ENCODE measurements at regions not wholly inside any gene's neighbourhood (a gene's known extent, or its start where the extent isn't known, plus 50 kb on each side); places are given as distances from the start of the nearest gene placed in this dataset.

DNA sequence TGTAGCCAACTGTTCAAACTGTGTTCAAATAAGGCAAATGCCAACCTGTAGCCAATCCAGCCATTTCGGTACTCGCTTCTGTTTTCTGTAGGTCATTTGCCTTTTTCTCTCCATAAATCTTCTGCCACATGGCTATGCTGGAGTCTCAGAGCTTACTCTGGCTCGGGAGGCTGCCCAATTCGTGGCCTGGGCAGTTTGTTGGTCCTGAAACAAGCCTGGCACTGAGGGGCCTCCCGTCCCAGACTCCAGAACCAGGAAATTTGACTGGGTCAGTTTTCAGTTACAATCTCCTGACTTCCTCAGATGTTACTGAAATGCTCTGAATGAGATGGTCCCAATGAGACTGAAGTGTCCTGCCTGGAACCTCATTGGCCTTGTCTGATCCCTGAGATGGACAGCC lies 120.8 kb upstream of the NPAS2 start:
- no peaks in the 10 kb centered on the region for H3K9me2 ChIP-seq (replicated peaks; ENCODE audit: insufficient read depth, low read length)
- TF ChIP-seq EZH2phosphoT487 (IDR thresholded peaks at IDR 0.05; ENCODE audit: low read length) (no peak), EZH2 (optimal IDR thresholded peaks at IDR 0.05; ENCODE audit: low read depth, low read length) (no peak)
- TF ChIP-seq, protein P1, sequence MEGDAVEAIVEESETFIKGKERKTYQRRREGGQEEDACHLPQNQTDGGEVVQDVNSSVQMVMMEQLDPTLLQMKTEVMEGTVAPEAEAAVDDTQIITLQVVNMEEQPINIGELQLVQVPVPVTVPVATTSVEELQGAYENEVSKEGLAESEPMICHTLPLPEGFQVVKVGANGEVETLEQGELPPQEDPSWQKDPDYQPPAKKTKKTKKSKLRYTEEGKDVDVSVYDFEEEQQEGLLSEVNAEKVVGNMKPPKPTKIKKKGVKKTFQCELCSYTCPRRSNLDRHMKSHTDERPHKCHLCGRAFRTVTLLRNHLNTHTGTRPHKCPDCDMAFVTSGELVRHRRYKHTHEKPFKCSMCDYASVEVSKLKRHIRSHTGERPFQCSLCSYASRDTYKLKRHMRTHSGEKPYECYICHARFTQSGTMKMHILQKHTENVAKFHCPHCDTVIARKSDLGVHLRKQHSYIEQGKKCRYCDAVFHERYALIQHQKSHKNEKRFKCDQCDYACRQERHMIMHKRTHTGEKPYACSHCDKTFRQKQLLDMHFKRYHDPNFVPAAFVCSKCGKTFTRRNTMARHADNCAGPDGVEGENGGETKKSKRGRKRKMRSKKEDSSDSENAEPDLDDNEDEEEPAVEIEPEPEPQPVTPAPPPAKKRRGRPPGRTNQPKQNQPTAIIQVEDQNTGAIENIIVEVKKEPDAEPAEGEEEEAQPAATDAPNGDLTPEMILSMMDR (IDR thresholded peaks at IDR 0.05; ENCODE audit: low read length), result no peak
- H3K79me2 ChIP-seq (ENCODE audit: low read length), result no peaks in the 10 kb centered on the region
- H3K9ac ChIP-seq (ENCODE audit: low read length), result no peak overlapping the region
- no peaks in the 10 kb centered on the region for H3K4me1 ChIP-seq (ENCODE audit: low read length)
- no peaks in the 10 kb centered on the region for H3K9me3 ChIP-seq (replicated peaks; ENCODE audit: insufficient read depth, low read length)
- H2AFZ ChIP-seq (ENCODE audit: low read length), result no peak overlapping the region
- H3K4me2 ChIP-seq (ENCODE audit: low read depth, low read length), result no peak overlapping the region
- no peak overlapping the region for H3K27ac ChIP-seq (ENCODE audit: low read length)
- no peak for DNase-seq
- H3K36me3 ChIP-seq (replicated peaks; ENCODE audit: insufficient read depth, low read length), result no peaks in the 10 kb centered on the region
- H3K4me3 ChIP-seq (ENCODE audit: low read length), result no peak overlapping the region
- no peaks in the 10 kb centered on the region for H3K27me3 ChIP-seq (replicated peaks; ENCODE audit: insufficient read depth, low read length)
- no peaks in the 10 kb centered on the region for H4K20me1 ChIP-seq (ENCODE audit: insufficient read depth, low read length)
- H3F3A ChIP-seq (ENCODE audit: insufficient read depth, low read length), result no peaks in the 10 kb centered on the region

DNA sequence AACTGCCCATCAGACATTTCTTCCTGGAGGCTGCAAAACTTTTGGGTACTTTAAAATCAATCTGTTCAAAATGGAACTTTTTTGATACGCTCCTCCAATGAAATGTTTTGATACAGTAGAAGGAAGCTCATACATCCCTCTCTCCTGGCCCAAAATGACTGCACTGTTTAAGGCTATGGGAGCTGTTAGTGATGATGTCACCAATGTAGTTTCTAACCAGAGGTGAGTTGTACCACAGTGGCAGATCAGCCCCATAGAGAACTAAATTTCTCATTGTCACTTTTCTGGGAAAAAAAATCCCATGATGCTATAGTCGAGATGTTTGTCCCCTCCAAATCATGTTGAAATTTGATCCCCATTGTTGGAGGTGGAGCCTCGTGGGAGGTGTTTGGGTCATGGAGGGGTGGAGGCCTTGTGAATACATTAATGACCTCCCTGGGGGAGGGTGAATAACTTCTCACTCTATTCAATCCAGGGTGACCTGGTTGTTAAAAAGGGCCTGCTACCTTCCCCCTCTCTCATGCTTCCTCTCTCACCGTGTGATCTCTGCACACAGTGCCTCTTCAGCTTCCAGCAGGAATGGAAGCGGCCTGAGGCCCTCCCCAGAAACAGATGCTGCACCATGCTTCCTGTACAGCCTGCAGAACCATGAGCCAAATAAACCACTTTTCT lies 117.4 kb upstream of the NPAS2 start:
- Histone ChIP-seq H3K36me3 (replicated peaks; ENCODE audit: insufficient read depth, low read length) (no peaks in the 10 kb centered on the region), H3K79me2 (ENCODE audit: low read length) (no peaks in the 10 kb centered on the region)

DNA sequence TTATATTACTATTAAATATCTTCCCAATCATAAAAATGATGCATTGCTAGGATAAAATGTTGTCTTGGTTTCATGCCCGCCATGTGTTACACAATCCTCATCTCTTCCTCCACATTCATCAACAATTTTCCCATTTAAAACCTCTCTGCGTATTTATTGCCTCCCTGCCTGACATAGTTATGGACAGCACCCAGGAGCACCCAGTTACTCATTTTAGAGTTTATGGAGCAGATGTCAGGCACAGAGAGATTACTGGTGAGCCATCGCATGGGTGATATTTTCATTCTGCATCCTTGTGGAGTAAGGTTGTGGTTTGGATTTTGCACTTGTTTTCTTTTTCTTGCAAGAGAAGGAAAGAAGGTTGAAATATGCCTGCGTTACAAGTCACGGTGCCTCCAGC lies 116.7 kb upstream of the NPAS2 start:
- H3K36me3 ChIP-seq (replicated peaks; ENCODE audit: insufficient read depth, low read length), result no peaks in the 10 kb centered on the region
- no peaks in the 10 kb centered on the region for H3K27me3 ChIP-seq (replicated peaks; ENCODE audit: insufficient read depth, low read length)
- no peaks in the 10 kb centered on the region for H3K79me2 ChIP-seq (ENCODE audit: low read length)
- H3K9me3 ChIP-seq (replicated peaks; ENCODE audit: insufficient read depth, low read length), result no peaks in the 10 kb centered on the region
- TF ChIP-seq, protein P1 (IDR thresholded peaks at IDR 0.05; ENCODE audit: low read length), result no peak
- TF ChIP-seq EZH2 (optimal IDR thresholded peaks at IDR 0.05; ENCODE audit: low read depth, low read length), result no peak
- TF ChIP-seq EZH2phosphoT487 (IDR thresholded peaks at IDR 0.05; ENCODE audit: low read length), result no peak
- no peak overlapping the region for H3K27ac ChIP-seq (ENCODE audit: low read length)
- no peak overlapping the region for H3K4me3 ChIP-seq (ENCODE audit: low read length)
- no peaks in the 10 kb centered on the region for H3F3A ChIP-seq (ENCODE audit: insufficient read depth, low read length)
- H3K4me1 ChIP-seq (ENCODE audit: low read length), result no peaks in the 10 kb centered on the region
- H4K20me1 ChIP-seq (ENCODE audit: insufficient read depth, low read length), result no peaks in the 10 kb centered on the region
- no peak for DNase-seq
- H3K9ac ChIP-seq (ENCODE audit: low read length), result no peak overlapping the region
- no peak overlapping the region for H2AFZ ChIP-seq (ENCODE audit: low read length)
- H3K9me2 ChIP-seq (replicated peaks; ENCODE audit: insufficient read depth, low read length), result no peaks in the 10 kb centered on the region
- no peak overlapping the region for H3K4me2 ChIP-seq (ENCODE audit: low read depth, low read length)

More for the DNA sequence above, 117.4 kb upstream of the NPAS2 start:
- Histone ChIP-seq H3K9ac (ENCODE audit: low read length) (no peak overlapping the region), H3K27ac (ENCODE audit: low read length) (no peak overlapping the region), H4K20me1 (ENCODE audit: insufficient read depth, low read length) (no peaks in the 10 kb centered on the region), H3K4me3 (ENCODE audit: low read length) (no peak overlapping the region), H3K9me2 (replicated peaks; ENCODE audit: insufficient read depth, low read length) (no peaks in the 10 kb centered on the region), H3K4me2 (ENCODE audit: low read depth, low read length) (no peak overlapping the region), H3K4me1 (ENCODE audit: low read length) (no peaks in the 10 kb centered on the region), H3K9me3 (replicated peaks; ENCODE audit: insufficient read depth, low read length) (no peaks in the 10 kb centered on the region), H3K27me3 (replicated peaks; ENCODE audit: insufficient read depth, low read length) (no peaks in the 10 kb centered on the region), H2AFZ (ENCODE audit: low read length) (no peak overlapping the region), H3F3A (ENCODE audit: insufficient read depth, low read length) (no peaks in the 10 kb centered on the region)
- DNase-seq, result no peak
- TF ChIP-seq, protein P1 (IDR thresholded peaks at IDR 0.05; ENCODE audit: low read length), result no peak
- TF ChIP-seq EZH2phosphoT487 (IDR thresholded peaks at IDR 0.05; ENCODE audit: low read length) (no peak), EZH2 (optimal IDR thresholded peaks at IDR 0.05; ENCODE audit: low read depth, low read length) (no peak)

Data from MM.1S (cell line).